HG02884 (cell line): ENCODE measurements at regions not wholly inside any gene's neighbourhood (a gene's known extent, or its start where the extent isn't known, plus 50 kb on each side); places are given as distances from the start of the nearest gene placed in this dataset.

ENCODE experiments used
- ATAC-seq: cut with Tn5 transposase; IDR thresholded peaks from one replicate; pipeline ENCODE4 v1.9.1; 2021; ENCODE audit warnings: mild to moderate bottlenecking, moderate library complexity; ENCODE audit not compliant: unreplicated experiment

- no peak for ATAC-seq
These were observed 615.5 kb upstream of the KLHL29 start for GRCh38 chr2:22769497-22769896.

- no peak for ATAC-seq
These were observed 600.4 kb upstream of the KLHL29 start for GRCh38 chr2:22784566-22784965.

GRCh38 chr2:22786817-22787216, 598.2 kb upstream of the KLHL29 start:
- no peak for ATAC-seq

GRCh38 chr2:22787745-22788144, 597.2 kb upstream of the KLHL29 start:
- ATAC-seq = no peak

GRCh38 chr2:22788749-22789327, 596.1 kb upstream of the KLHL29 start:
- ATAC-seq = no peak

GRCh38 chr2:22795287-22795866, 589.6 kb upstream of the KLHL29 start:
- ATAC-seq = no peak

- no peak for ATAC-seq
These were observed 586.6 kb upstream of the KLHL29 start for GRCh38 chr2:22798386-22798785.

- no peak for ATAC-seq
These were observed 584.6 kb upstream of the KLHL29 start for GRCh38 chr2:22800412-22800811.

GRCh38 chr2:22801071-22801470, 583.9 kb upstream of the KLHL29 start:
- ATAC-seq = no peak

GRCh38 chr2:22801970-22802369, 583.0 kb upstream of the KLHL29 start:
- no peak for ATAC-seq

GRCh38 chr2:22807872-22808271, 577.1 kb upstream of the KLHL29 start:
- no peak for ATAC-seq

GRCh38 chr2:22810602-22811001, 574.4 kb upstream of the KLHL29 start:
- ATAC-seq = no peak

GRCh38 chr2:22812065-22812680, 572.8 kb upstream of the KLHL29 start:
- no peak for ATAC-seq

- no peak for ATAC-seq
These were observed 567.8 kb upstream of the KLHL29 start for GRCh38 chr2:22817197-22817596.

- ATAC-seq = no peak
These were observed 563.5 kb upstream of the KLHL29 start for GRCh38 chr2:22821458-22821857.

GRCh38 chr2:22822835-22823234, 562.1 kb upstream of the KLHL29 start:
- ATAC-seq = no peak

- no peak for ATAC-seq
These were observed 560.4 kb upstream of the KLHL29 start for GRCh38 chr2:22824618-22825017.

GRCh38 chr2:22826703-22827102, 558.3 kb upstream of the KLHL29 start:
- ATAC-seq = no peak

- no peak for ATAC-seq
These were observed 555.2 kb upstream of the KLHL29 start for GRCh38 chr2:22829791-22830190.

- no peak for ATAC-seq
These were observed 552.8 kb upstream of the KLHL29 start for GRCh38 chr2:22832196-22832595.

GRCh38 chr2:22838461-22838860, 546.5 kb upstream of the KLHL29 start:
- ATAC-seq = no peak

- ATAC-seq = no peak
These were observed 542.6 kb upstream of the KLHL29 start for GRCh38 chr2:22842205-22842869.
